HUDEP-2 (cell line): ENCODE measurements at regions not wholly inside any gene's neighbourhood (a gene's known extent, or its start where the extent isn't known, plus 50 kb on each side); places are given as distances from the start of the nearest gene placed in this dataset.
"Not testable (repeated sequence)": the region's sequence is repeated elsewhere in the genome, so short reads cannot be mapped to it uniquely, and the experiment has no call there.

Source experiments
- DNase-seq, 76 experiments: peaks; one replicate each; lab custom pipeline; 2025; ENCODE audit not compliant: unreplicated experiment in 76 of 76; lab: John Stamatoyannopoulos, UW

GRCh38 chr12:83660727-83661358, 974.1 kb downstream of the TMTC2 start:
- DNase-seq: no peak

- DNase-seq: no peak
Measured at GRCh38 chr12:83659321-83659720, 972.6 kb downstream of the TMTC2 start.

- DNase-seq: no peak
Measured at GRCh38 chr12:83656004-83656403, 969.3 kb downstream of the TMTC2 start.

- no peak for DNase-seq
Measured at GRCh38 chr12:83642205-83642604, 955.5 kb downstream of the TMTC2 start.

GRCh38 chr12:83641789-83642188, 955.1 kb downstream of the TMTC2 start:
- no peak for DNase-seq

GRCh38 chr12:83634726-83635267, 948.1 kb downstream of the TMTC2 start:
- DNase-seq: no peak

GRCh38 chr12:83630526-83630925, 943.8 kb downstream of the TMTC2 start:
- DNase-seq: no peak

GRCh38 chr12:83629931-83630330, 943.2 kb downstream of the TMTC2 start:
- no peak for DNase-seq

GRCh38 chr12:83622205-83622604, 935.5 kb downstream of the TMTC2 start:
- DNase-seq: no peak

- no peak for DNase-seq
Measured at GRCh38 chr12:83619973-83620372, 933.3 kb downstream of the TMTC2 start.

GRCh38 chr12:83615152-83615551, 928.4 kb downstream of the TMTC2 start:
- DNase-seq: no peak

- no peak for DNase-seq
Measured at GRCh38 chr12:83613586-83614110, 926.9 kb downstream of the TMTC2 start.

- no peak for DNase-seq
Measured at GRCh38 chr12:83603106-83603505, 916.4 kb downstream of the TMTC2 start.

- DNase-seq: no peak
Measured at GRCh38 chr12:83575326-83575725, 888.6 kb downstream of the TMTC2 start.

GRCh38 chr12:83574142-83574541, 887.4 kb downstream of the TMTC2 start:
- no peak for DNase-seq

- DNase-seq: peak in 3 of 76 experiments; percentile 1 to 5 (median 3)
Measured at GRCh38 chr12:83573671-83574070, 887.0 kb downstream of the TMTC2 start.

GRCh38 chr12:83559650-83560049, 872.9 kb downstream of the TMTC2 start:
- DNase-seq: no peak

- not testable (repeated sequence) for DNase-seq
Measured at GRCh38 chr12:83556040-83556439, 869.3 kb downstream of the TMTC2 start.

GRCh38 chr12:83541446-83541845, 854.7 kb downstream of the TMTC2 start:
- DNase-seq: no peak

GRCh38 chr12:83538361-83538965, 851.8 kb downstream of the TMTC2 start:
- DNase-seq: no peak

GRCh38 chr12:83537428-83538053, 850.8 kb downstream of the TMTC2 start:
- DNase-seq: no peak

- no peak for DNase-seq
Measured at GRCh38 chr12:83536496-83536895, 849.8 kb downstream of the TMTC2 start.
